NCI-H2227 (cell line): ENCODE measurements at regions not wholly inside any gene's neighbourhood (a gene's known extent, or its start where the extent isn't known, plus 50 kb on each side); places are given as distances from the start of the nearest gene placed in this dataset.

Experiments used
- DNase-seq: peaks from one replicate; lab custom pipeline; 2025; ENCODE audit not compliant: unreplicated experiment; lab: John Stamatoyannopoulos, UW

GRCh38 chr10:59125666-59126065 lies 50.8 kb upstream of the PHYHIPL start:
- DNase-seq, result no peak

DNA sequence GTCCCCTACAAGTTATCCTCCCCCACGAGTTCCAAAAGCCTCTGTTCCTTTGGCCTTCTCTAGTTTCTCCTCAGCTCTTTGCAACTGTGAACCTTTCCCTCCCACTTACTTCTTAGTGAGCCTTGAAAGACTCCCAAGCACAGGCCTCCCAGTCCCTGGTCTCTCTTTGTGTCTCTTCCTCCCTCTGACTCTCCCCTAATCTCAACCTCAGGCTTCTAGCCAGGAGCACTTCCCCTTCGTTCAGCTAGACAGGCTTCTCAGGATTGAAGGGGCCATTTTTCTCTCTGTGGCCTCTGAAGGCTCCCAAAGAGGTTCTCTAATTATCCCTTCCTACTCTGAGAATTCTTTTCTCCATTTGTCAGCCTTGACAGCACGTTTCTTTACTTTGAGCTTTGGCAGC lies 50.2 kb upstream of the PHYHIPL start:
- no peak for DNase-seq
